22Rv1 (cell line): ENCODE measurements at regions not wholly inside any gene's neighbourhood (a gene's known extent, or its start where the extent isn't known, plus 50 kb on each side); places are given as distances from the start of the nearest gene placed in this dataset.

ENCODE experiments used
- ZFX ChIP-seq: fragments of 450-650 bp; IDR thresholded peaks from 2 replicates; pipeline ENCODE4 v1.6.1; 2017; ENCODE audit warnings: antibody characterized with exemption, borderline replicate concordance
- TF ChIP-seq, protein P1 (sequence below): fragments of 450-650 bp; IDR thresholded peaks from 2 replicates; pipeline ENCODE4 v1.5.1; 2017; ENCODE audit warnings: mild to moderate bottlenecking

DNA sequence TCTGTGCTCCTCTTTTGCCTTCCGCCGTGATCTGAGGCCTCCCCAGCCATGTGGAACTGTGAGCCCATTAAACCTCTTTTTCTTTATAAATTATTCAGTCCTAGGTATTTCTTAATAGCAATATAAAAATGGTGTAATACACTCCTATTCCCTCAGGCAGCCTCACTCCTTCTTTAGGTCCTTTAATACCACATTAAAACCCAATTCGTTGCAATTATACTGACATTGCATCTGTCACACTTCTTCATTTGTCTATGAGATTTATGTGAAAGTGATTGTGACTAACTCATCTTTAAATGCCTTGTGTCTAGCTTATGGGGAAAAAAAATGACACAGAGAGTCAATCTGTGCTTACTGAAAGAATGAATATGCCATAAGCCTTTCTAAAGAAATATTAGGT lies 1035.2 kb upstream of the SLIT2 start:
- TF ChIP-seq, protein P1, sequence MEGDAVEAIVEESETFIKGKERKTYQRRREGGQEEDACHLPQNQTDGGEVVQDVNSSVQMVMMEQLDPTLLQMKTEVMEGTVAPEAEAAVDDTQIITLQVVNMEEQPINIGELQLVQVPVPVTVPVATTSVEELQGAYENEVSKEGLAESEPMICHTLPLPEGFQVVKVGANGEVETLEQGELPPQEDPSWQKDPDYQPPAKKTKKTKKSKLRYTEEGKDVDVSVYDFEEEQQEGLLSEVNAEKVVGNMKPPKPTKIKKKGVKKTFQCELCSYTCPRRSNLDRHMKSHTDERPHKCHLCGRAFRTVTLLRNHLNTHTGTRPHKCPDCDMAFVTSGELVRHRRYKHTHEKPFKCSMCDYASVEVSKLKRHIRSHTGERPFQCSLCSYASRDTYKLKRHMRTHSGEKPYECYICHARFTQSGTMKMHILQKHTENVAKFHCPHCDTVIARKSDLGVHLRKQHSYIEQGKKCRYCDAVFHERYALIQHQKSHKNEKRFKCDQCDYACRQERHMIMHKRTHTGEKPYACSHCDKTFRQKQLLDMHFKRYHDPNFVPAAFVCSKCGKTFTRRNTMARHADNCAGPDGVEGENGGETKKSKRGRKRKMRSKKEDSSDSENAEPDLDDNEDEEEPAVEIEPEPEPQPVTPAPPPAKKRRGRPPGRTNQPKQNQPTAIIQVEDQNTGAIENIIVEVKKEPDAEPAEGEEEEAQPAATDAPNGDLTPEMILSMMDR = no peak
- TF ChIP-seq ZFX = no peak
